ENCODE measurements at regions not wholly inside any gene's neighbourhood (a gene's known extent, or its start where the extent isn't known, plus 50 kb on each side); places are given as distances from the start of the nearest gene placed in this dataset.

GRCh38 chr5:77155179-77155785 is 55.2 kb upstream of the PDE8B start:
- TF ChIP-seq POLR2A (conservative IDR thresholded peaks at IDR 0.05) (no peak), HNRNPH1 (optimal IDR thresholded peaks at IDR 0.05; ENCODE audit: low read depth, low read length) (no peak), EZH2 (IDR thresholded peaks at IDR 0.05; ENCODE audit: borderline replicate concordance, low read depth, low read length) (no peak), TGIF2 (CRISPR knock-in tag; IDR thresholded peaks at IDR 0.05) (no peak)

Data from K562 (cell line).